Pancreas (tissue), 10 donors: ENCODE measurements at regions not wholly inside any gene's neighbourhood (a gene's known extent, or its start where the extent isn't known, plus 50 kb on each side); places are given as distances from the start of the nearest gene placed in this dataset.
A peak's percentile ranks its signal among the peaks of the same experiment; 100 is the strongest.

Experiments
- ATAC-seq, 4 donors: fragments of 200-7000 bp; cut with Tn5 transposase; one replicate each; pipeline versions ENCODE4 v1.8.0 to v1.9.1; 2020; ENCODE audit warnings: mild to moderate bottlenecking in 4 of 4, moderate library complexity in 4 of 4
- DNase-seq, 6 donors: peaks; one replicate each; pipeline ENCODE4 v3.0.0-alpha.2; 2020
- FAIRE-seq: peaks from 2 replicates; lab custom pipeline; 2012; peaks lifted over from hg19 to GRCh38; lab: Jason Lieb, UNC
- H3K27ac ChIP-seq, 4 donors: fragments of 200-600 bp; sonication (generic); 1 replicate in 3 of 4; 2 replicates in 1 of 4; pipeline versions ENCODE4 v1.5.0 to v1.8.0; 2020
- H3K27me3 ChIP-seq, 4 donors: fragments of 200-600 bp; one replicate each; pipeline ENCODE4 v1.8.0; 2021
- H3K36me3 ChIP-seq, 3 donors: fragments of 200-600 bp; sonication (generic) in 1 of 3; one replicate each; pipeline versions ENCODE4 v1.5.0 to v1.8.0; 2020 to 2021
- H3K4me1 ChIP-seq, 3 donors: fragments of 200-600 bp; one replicate each; pipeline ENCODE4 v1.8.0; 2021
- H3K4me3 ChIP-seq, 4 donors: fragments of 200-600 bp; sonication (generic) in 2 of 4; one replicate each; pipeline versions ENCODE4 v1.5.0 to v1.8.0; 2020 to 2021
- H3K9me3 ChIP-seq, 4 donors: fragments of 200-600 bp; one replicate each; pipeline ENCODE4 v1.8.0; 2021
- CTCF ChIP-seq, 4 donors: fragments of 200-600 bp; sonication (generic) in 3 of 4; IDR thresholded peaks; one replicate each; pipeline versions ENCODE4 v1.5.0 to v1.8.0; 2021; ENCODE audit warnings: antibody characterized with exemption in 4 of 4
- WGBS, 2 donors: extraction: QIAGEN DNeasy Blood & Tissue Kit; methylation state at CpG; one replicate each; pipeline ENCODE4 v1.1.7; 2013; 5-methylcytosine and 5-hydroxymethylcytosine counted together
- intact Hi-C, 3 donors: fragments of 100-400 bp; cut with DNase I; formaldehyde crosslinking; loops; one replicate each; pipeline versions ENCODE4 v1.11.1 to v1.14.2; 2022
- donor health status: healthy with polysubstance abuse.
- donor health status: DM: no; HTN: no; CAD: no; lungs with moderate emphysema.
- donor health status: DM: no; HTN: no; CAD: no.
- donor health status: control.
- donor health status: control.
- donor health status: Bipolar disorder and iron deficiency.
- donor health status: DM: yes; HTN: yes; CAD: no.
- donor health status: DM: no; HTN: no; CAD: no.
- donor health status: DM: no; HTN: no; CAD: no.
- donor health status: DM: yes; HTN: yes; CAD: no.

DNA sequence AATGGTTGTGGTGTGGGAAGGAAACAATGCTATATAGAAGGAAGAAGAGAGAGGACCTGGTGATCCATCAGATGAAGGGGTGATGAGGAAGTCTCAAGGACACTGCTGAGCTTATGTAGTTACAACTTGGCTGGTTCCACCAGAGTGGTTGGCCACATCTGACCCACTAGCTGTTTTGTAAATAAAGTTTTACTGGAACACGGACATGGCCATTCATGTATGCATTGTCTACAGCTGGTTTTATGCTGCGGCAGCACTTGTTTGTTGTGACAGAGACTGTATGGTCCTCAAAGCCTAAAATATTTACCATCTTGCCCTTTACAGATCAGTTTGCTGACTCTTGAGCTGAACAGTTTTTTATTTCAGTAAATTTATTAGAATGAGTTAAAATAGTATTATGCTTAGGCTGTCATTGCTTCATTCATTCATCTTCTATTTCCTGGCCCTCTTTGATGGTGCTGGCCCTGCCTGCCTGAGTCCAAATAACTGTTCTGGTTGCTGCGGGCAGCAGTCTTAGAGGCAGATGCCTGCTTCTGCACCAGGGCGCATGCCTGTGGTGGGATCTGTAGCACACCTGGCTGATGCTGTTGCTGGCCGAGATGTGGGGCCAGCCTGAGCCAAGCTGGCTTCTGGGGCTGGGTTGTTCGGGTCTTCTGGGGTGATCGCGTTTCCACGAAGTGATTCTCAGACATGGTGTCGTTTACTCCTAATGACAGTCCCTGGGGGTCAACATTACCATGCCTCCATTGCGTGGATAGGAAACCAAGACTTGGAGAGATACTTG, 61.4 kb upstream of the WNT4 start:
- peaks cover 0 to 26% (median 0%) of the 10 kb centered on the region in 4 donors for H3K27me3 ChIP-seq
- H3K36me3 ChIP-seq = no peaks in the 10 kb centered on the region
- H3K9me3 ChIP-seq = no peaks in the 10 kb centered on the region
- H3K4me3 ChIP-seq = no peak overlapping the region
- FAIRE-seq = no peak
- WGBS, 2 donors = 73 to 80% methylated on average over 11 of the region's 11 CpGs
- intact Hi-C loops = no loop called here
- no peak for ATAC-seq
- no peak overlapping the region for H3K27ac ChIP-seq
- H3K4me1 ChIP-seq = peaks cover 0 to 8% (median 6%) of the 10 kb centered on the region in 3 donors
- TF ChIP-seq CTCF (IDR thresholded peaks at IDR 0.05) = no peak
- no peak for DNase-seq

DNA sequence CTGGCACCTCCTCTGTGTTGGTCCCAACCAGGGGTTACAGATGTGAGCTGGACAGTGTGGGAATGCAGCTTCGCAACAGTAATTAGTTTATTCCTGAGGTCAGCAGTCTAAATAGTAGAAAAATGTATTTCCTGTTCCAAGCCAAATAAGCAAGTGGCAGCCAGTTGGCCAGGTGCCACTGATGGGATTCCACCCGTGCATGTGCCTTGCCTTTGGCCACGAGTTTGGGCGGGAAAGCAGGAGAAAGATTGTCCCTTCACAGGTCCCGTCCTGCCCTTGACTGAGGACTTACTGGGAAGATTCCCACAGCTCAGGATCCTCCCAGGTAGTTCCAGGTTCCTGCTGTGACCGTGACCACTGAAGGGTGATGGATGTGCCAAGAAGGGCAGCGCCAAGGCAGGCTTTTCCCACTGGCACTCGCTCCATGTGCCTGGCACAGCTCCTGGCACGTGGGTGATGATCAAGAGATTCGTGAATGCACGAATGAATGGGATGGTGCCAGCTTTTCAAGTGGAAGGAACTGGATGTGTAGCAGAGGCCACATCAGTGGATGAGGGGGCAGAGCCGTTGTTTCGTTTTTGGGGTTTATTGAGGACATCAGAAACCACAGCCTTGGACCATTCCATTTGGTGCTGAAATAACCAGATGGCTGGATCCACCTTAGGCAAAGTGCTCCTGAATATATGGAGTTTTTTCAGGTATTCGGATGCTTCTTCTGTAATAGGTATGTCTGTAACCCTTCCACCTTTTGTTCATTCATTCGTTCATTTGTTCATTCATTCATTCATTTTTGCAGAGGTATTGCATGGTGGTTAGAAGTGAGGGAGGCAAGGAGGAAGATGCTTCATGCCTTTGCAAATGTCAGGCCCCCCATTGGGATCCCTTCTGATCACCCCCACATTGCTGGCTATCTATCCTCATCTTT, 62.4 kb upstream of the WNT4 start:
- TF ChIP-seq CTCF (IDR thresholded peaks at IDR 0.05) = no peak
- Histone ChIP-seq H3K4me1 (peaks cover 0 to 8% (median 6%) of the 10 kb centered on the region in 3 donors), H3K27ac (no peak overlapping the region), H3K27me3 (peaks cover 0 to 27% (median 0%) of the 10 kb centered on the region in 4 donors), H3K36me3 (no peaks in the 10 kb centered on the region), H3K4me3 (no peak overlapping the region), H3K9me3 (no peaks in the 10 kb centered on the region)
- WGBS, 2 donors = 17 to 19% methylated on average over 15 of the region's 15 CpGs
- no peak for FAIRE-seq
- intact Hi-C loops = no loop called here
- peak; percentile 47 to 88 (median 78) for DNase-seq
- peak; percentile 64 to 82 (median 80) for ATAC-seq

- intact Hi-C loops = no loop called here
- Histone ChIP-seq H3K27ac (no peak overlapping the region), H3K36me3 (no peaks in the 10 kb centered on the region), H3K4me1 (peaks cover 0 to 8% (median 6%) of the 10 kb centered on the region in 3 donors), H3K9me3 (no peaks in the 10 kb centered on the region), H3K4me3 (no peak overlapping the region), H3K27me3 (peaks cover 0 to 27% (median 0%) of the 10 kb centered on the region in 4 donors)
- 87 to 89% methylated on average over 6 of the region's 6 CpGs for WGBS, 2 donors
- no peak for DNase-seq
- no peak for TF ChIP-seq CTCF (IDR thresholded peaks at IDR 0.05)
- no peak for FAIRE-seq
- no peak for ATAC-seq
These were observed 63.7 kb upstream of the WNT4 start for GRCh38 chr1:22206551-22207125.

DNA sequence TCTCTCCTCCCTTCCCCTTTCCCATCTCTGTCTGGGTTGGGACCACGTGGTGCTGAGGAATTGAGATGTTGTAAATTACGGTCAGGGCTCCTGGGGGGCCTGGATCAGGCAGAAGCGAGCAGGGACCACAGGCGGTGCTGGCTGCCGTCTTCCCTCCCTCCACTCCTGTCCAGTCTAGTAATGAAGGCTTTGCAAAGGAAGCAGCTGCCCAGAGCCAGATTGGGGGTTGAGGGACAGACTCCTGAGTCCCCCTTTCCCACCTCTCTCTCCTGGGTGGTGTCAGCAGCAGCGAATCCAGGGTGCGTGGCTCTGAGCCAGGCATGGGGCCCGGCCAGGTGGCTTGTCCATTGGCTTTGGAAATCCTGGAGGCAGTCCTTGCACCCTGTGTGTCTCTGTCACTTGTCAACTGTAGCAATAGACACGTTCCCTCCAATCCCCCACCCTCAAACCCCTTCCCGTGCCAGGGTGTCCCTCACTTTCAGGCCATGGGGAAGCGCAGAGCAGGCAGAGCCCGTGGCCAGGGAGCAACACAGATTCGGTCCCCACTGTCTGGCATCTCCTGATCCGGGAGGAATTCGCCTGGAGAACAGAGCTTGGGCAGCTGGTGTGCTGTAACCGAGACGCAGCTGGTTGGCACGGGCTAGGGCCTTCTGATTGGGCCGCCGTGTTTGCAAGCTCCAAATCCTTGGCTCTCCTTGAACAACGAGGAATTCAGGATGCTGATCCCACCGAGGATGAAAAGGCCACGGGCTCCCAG, 64.8 kb upstream of the WNT4 start:
- FAIRE-seq (no peak), ATAC-seq (no peak), DNase-seq (peak in 1 of 6 donors; percentile 45)
- intact Hi-C loops = no loop called here
- peaks cover 0 to 8% (median 6%) of the 10 kb centered on the region in 3 donors for H3K4me1 ChIP-seq
- TF ChIP-seq CTCF (IDR thresholded peaks at IDR 0.05) = no peak
- peaks cover 0 to 29% (median 0%) of the 10 kb centered on the region in 4 donors for H3K27me3 ChIP-seq
- 33 to 36% methylated on average over 23 of the region's 23 CpGs for WGBS, 2 donors
- no peak overlapping the region for H3K27ac ChIP-seq
- H3K36me3 ChIP-seq = no peaks in the 10 kb centered on the region
- no peaks in the 10 kb centered on the region for H3K9me3 ChIP-seq
- H3K4me3 ChIP-seq = no peak overlapping the region
